Endodermal cell (in vitro differentiated cells): ENCODE measurements at regions not wholly inside any gene's neighbourhood (a gene's known extent, or its start where the extent isn't known, plus 50 kb on each side); places are given as distances from the start of the nearest gene placed in this dataset.

Experiments
- DNase-seq: peaks from one replicate; pipeline ENCODE4 v3.0.0-alpha.2; 2017
- H3K27ac ChIP-seq: 2 replicates; pipeline ENCODE4 v1.5.1; 2013; ENCODE audit warnings: mild to moderate bottlenecking, low read depth, low read length, moderate library complexity
- H3K27me3 ChIP-seq: 2 replicates; pipeline ENCODE4 v1.6.1; 2013; ENCODE audit warnings: mild to moderate bottlenecking, low read length, moderate library complexity; ENCODE audit not compliant: insufficient read depth, control insufficient read depth, poor library complexity, severe bottlenecking
- H3K36me3 ChIP-seq: 2 replicates; pipeline ENCODE4 v1.7.0; 2013; ENCODE audit warnings: mild to moderate bottlenecking, low read length, moderate library complexity; ENCODE audit not compliant: control insufficient read depth, insufficient read depth
- H3K4me1 ChIP-seq: one replicate; pipeline ENCODE4 v1.7.0; 2013; ENCODE audit warnings: low read length; ENCODE audit not compliant: control insufficient read depth, insufficient read depth
- H3K4me3 ChIP-seq: 2 replicates; pipeline ENCODE4 v1.5.1; 2013; ENCODE audit warnings: mild to moderate bottlenecking, low read length, moderate library complexity
- H3K9ac ChIP-seq: 2 replicates; pipeline ENCODE4 v1.6.1; 2013; ENCODE audit warnings: mild to moderate bottlenecking, low read length, moderate library complexity; ENCODE audit not compliant: poor library complexity, severe bottlenecking; ENCODE audit errors: extremely low read depth
- H3K9me3 ChIP-seq: 2 replicates; pipeline ENCODE4 v1.6.1; 2013; ENCODE audit warnings: mild to moderate bottlenecking, low read length, moderate library complexity; ENCODE audit not compliant: control insufficient read depth
- H3K27ac Mint-ChIP-seq: 2 replicates; pipeline ENCODE4 v1.8.0; 2020; ENCODE audit warnings: mixed read lengths
- H3K27me3 Mint-ChIP-seq: 2 replicates; pipeline ENCODE4 v1.8.0; 2021; ENCODE audit warnings: mild to moderate bottlenecking, mixed read lengths; ENCODE audit not compliant: insufficient read depth
- H3K36me3 Mint-ChIP-seq: 2 replicates; pipeline ENCODE4 v1.8.0; 2020; ENCODE audit warnings: low read depth, mixed read lengths
- H3K4me1 Mint-ChIP-seq: 2 replicates; pipeline ENCODE4 v1.8.0; 2020; ENCODE audit warnings: mixed read lengths
- H3K4me3 Mint-ChIP-seq: 2 replicates; pipeline ENCODE4 v1.8.0; 2020; ENCODE audit warnings: mild to moderate bottlenecking, moderate library complexity, mixed read lengths
- H3K9me3 Mint-ChIP-seq: 2 replicates; pipeline ENCODE4 v1.8.0; 2020; ENCODE audit warnings: mild to moderate bottlenecking, mixed read lengths
- WGBS, 2 experiments: methylation state at CpG; one replicate each; pipeline versions ENCODE4 v1.1.5 to v1.1.7; 2013; ENCODE audit warnings: missing lambda C conversion rate in 2 of 2, mixed read lengths in 1 of 2; ENCODE audit not compliant: insufficient coverage in 1 of 2, insufficient read length in 1 of 2; 5-methylcytosine and 5-hydroxymethylcytosine counted together
- TF ChIP-seq, protein P1 (sequence below): fragments of 200-600 bp; sonication (generic); conservative IDR thresholded peaks from 2 replicates; pipeline ENCODE4 v1.5.0; 2021; ENCODE audit warnings: antibody characterized with exemption, mild to moderate bottlenecking

DNA sequence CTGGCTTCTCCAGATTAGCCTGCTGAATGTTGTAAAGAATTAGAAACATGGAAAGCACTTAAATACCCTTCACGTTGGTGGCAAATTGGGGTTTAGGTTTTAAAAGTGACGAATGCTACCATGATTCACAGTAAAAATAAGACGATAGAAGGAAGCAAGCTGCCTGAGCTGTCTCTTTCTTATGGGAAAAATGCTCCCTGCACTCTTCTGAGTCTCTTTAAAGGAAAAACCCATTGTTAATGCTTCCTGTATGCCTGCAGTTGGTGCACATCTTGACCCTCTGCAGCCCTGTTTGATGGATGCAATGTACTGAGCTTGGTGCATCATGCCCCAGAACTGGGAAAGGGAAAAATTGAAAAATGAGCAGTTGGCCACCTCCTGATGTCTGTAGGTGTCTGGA, 258.6 kb upstream of the RASGRP1 start:
- H3K27ac Mint-ChIP-seq: no peak overlapping the region
- 94 to 96% methylated on average over 3 of the region's 3 CpGs for WGBS, 2 experiments
- TF ChIP-seq, protein P1, sequence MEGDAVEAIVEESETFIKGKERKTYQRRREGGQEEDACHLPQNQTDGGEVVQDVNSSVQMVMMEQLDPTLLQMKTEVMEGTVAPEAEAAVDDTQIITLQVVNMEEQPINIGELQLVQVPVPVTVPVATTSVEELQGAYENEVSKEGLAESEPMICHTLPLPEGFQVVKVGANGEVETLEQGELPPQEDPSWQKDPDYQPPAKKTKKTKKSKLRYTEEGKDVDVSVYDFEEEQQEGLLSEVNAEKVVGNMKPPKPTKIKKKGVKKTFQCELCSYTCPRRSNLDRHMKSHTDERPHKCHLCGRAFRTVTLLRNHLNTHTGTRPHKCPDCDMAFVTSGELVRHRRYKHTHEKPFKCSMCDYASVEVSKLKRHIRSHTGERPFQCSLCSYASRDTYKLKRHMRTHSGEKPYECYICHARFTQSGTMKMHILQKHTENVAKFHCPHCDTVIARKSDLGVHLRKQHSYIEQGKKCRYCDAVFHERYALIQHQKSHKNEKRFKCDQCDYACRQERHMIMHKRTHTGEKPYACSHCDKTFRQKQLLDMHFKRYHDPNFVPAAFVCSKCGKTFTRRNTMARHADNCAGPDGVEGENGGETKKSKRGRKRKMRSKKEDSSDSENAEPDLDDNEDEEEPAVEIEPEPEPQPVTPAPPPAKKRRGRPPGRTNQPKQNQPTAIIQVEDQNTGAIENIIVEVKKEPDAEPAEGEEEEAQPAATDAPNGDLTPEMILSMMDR: no peak

DNA sequence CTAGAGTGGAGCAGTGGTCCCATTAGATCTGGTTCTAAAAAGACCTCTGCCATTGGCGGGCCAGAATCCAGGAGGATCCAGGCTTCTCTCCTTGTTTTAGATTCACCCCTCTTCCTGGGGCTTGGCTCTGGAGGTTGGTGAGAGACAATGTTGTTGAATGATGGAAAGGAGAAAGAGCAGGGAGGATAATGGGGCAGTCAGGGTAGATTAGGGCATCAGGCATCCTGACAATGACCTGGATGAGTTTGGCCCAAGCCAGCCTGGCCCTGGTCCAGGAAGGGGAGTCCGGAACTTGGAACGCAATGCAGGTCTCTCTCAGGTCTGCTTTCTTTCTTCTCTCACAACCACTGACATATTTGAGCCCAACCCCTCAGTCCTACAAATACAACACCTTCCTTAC, 260.1 kb upstream of the RASGRP1 start:
- TF ChIP-seq, protein P1: no peak
- Mint-ChIP-seq H3K27me3 (peaks cover 2% of the 10 kb centered on the region), H3K36me3 (no peaks in the 10 kb centered on the region), H3K27ac (no peak overlapping the region), H3K9me3 (no peaks in the 10 kb centered on the region), H3K4me3 (no peak overlapping the region), H3K4me1 (no peaks in the 10 kb centered on the region)
- Histone ChIP-seq H3K36me3 (no peaks in the 10 kb centered on the region), H3K27me3 (no peaks in the 10 kb centered on the region), H3K9ac (no peak overlapping the region), H3K9me3 (no peaks in the 10 kb centered on the region), H3K4me3 (no peak overlapping the region), H3K27ac (no peak overlapping the region), H3K4me1 (no peaks in the 10 kb centered on the region)
- DNase-seq: no peak
- WGBS, 2 experiments: 83 to 91% methylated on average over 1 to 3 of the region's 3 CpGs

More for the DNA sequence above, 258.6 kb upstream of the RASGRP1 start:
- no peaks in the 10 kb centered on the region for H3K4me1 ChIP-seq
- H3K27ac ChIP-seq: no peak overlapping the region
- Mint-ChIP-seq H3K36me3 (no peaks in the 10 kb centered on the region), H3K9me3 (no peaks in the 10 kb centered on the region), H3K27me3 (peaks cover 2% of the 10 kb centered on the region), H3K4me3 (no peak overlapping the region), H3K4me1 (no peaks in the 10 kb centered on the region)
- no peaks in the 10 kb centered on the region for H3K36me3 ChIP-seq
- H3K4me3 ChIP-seq: no peak overlapping the region
- peaks cover under 1% of the 10 kb centered on the region for H3K27me3 ChIP-seq
- no peak overlapping the region for H3K9ac ChIP-seq
- H3K9me3 ChIP-seq: no peaks in the 10 kb centered on the region
- DNase-seq: no peak

DNA sequence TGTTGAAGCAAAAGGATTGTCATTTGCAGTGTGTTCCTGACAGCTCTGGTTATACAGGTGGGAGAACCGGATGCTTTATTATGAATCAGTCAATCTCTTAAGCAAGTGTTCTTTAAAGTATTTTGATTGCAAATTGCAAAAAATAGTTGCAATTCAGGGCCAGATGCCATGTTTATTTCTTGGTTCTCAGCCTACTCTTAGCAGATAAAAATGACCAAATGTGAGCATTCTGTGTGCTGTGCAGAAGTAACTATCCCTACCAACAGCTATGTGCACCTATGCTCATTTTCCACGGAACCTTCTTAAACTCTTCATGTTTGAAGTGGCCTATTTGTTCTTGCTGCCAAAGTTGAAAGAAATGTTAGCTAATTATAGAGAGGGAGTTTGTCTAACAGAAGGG, 262.3 kb upstream of the RASGRP1 start:
- no peaks in the 10 kb centered on the region for H3K36me3 Mint-ChIP-seq
- Histone ChIP-seq H3K4me1 (no peaks in the 10 kb centered on the region), H3K9me3 (no peaks in the 10 kb centered on the region), H3K4me3 (no peak overlapping the region), H3K27ac (no peak overlapping the region), H3K27me3 (no peaks in the 10 kb centered on the region), H3K36me3 (no peaks in the 10 kb centered on the region), H3K9ac (no peak overlapping the region)
- TF ChIP-seq, protein P1: no peak
- no peak overlapping the region for H3K4me3 Mint-ChIP-seq
- H3K9me3 Mint-ChIP-seq: no peaks in the 10 kb centered on the region
- DNase-seq: no peak
- H3K4me1 Mint-ChIP-seq: no peaks in the 10 kb centered on the region
- WGBS, 2 experiments: 90% methylated on average over 2 of the region's 2 CpGs; no CpG with 5 or more reads in 1 of the 2 experiments
- H3K27ac Mint-ChIP-seq: no peak overlapping the region
- peaks cover 2% of the 10 kb centered on the region for H3K27me3 Mint-ChIP-seq
